HG02840 (cell line): ENCODE measurements at regions not wholly inside any gene's neighbourhood (a gene's known extent, or its start where the extent isn't known, plus 50 kb on each side); places are given as distances from the start of the nearest gene placed in this dataset.
"Not testable (repeated sequence)": the region's sequence is repeated elsewhere in the genome, so short reads cannot be mapped to it uniquely, and the experiment has no call there.

Experiments
- ATAC-seq: cut with Tn5 transposase; IDR thresholded peaks from one replicate; pipeline ENCODE4 v1.9.1; 2021; ENCODE audit warnings: mild to moderate bottlenecking, moderate library complexity, moderate number of reproducible peaks; ENCODE audit not compliant: unreplicated experiment, low FRiP score

DNA sequence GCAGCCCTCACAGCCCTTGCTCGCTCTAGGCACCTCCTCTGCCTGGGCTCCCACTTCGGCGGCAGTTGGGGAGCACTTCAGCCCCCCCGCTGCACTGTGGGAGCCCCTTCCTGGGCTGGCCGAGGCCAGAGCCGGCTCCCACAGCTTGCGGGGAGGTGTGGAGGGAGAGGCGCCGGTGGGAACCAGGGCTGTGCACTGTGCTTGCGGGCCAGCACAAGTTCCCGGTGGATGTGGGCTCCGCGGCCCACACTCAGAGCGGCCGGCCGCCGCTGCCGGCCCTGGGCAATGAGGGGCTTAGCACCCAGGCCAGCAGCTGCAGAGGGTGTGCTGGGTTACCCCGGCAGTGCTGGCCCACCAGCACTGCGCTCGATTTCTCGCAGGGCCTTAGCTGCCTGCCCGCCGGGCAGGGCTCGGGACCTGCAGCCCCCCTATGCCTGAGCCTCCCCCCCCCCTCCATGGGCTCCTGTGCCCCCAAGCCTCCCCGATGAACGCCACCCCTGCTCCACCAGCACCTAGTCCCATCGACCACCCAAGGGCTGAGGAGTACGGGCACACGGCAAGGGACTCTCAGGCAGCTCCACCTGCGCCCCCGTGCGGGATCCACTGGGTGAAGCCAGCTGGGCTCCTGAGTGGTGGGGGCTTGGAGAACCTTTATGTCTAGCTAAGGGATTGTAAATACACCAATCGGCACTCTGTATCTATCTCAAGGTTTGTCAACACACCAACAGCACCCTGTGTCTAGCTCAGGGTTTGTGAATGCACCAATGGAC lies 224.8 kb downstream of the ZNF608 start:
- no peak for ATAC-seq

DNA sequence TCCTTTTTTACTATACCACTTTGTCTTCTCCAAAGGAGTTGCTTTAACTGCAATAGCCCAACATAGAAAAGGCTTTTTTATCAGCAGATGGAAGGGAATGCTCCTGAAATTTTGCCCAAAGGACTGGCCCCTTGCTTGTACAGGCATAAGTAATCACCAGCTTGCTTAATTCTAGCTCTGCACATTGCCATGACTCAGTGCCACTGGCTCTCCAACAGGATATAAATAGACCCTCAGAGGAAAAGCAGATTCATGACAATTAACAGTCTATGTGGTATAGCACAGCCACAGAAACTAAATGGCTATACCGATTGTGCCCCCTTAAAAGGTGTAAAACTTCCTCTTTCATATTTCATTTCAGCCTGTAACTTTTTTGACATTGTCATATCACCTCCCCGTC lies 227.0 kb downstream of the ZNF608 start:
- ATAC-seq, result no peak

DNA sequence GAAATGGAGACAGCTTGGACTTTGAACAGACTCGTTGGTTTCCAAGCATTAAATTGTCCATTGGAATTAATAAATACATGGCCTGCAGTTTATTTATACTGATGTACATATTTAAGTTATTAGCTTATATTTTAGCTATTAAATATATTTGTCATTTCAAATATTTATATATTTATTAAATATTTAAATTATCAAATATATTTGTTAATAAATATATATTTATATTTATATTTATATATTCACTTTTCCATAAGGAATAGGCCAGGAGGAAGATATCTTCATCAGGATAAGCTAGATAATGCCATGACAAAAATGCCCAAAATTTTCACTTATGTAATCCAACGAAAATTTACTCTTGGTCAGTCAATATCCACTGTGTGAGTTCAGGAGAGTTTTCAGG lies 229.9 kb downstream of the ZNF608 start:
- ATAC-seq, result no peak

DNA sequence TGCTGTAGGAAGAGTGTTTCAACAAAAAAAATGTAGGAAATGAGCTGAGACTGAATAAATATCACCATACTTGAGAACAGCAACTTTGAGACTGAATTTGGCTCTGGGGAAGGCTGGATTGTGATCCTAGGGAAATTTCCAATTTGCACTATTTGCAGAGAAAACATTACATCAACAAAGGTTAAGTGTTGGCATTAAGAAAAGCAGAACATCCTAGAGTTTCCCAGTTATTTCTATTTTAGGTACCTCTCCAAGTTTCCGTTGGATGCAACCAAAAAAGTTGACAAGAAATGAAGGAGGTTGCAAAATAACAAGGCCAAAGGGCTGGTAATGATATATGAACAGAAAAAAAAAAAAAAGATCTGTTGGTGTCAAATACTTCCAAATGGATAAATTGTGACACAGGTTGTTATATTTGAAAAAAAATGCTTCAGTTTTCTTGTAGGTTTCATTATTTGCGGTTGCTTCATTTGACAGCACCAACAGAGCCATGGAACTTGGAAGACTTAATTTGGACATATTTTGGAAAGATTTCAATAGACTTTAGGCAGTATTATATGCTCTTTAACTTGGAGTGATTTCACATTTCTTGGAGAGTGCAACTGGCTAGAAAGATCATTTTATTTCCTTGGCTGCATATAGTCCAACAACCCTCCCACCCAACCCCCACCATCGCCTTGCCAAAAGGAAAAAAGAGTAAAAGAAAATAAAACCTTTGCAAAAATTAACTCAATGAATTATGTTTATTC lies 230.8 kb downstream of the ZNF608 start:
- no peak for ATAC-seq

DNA sequence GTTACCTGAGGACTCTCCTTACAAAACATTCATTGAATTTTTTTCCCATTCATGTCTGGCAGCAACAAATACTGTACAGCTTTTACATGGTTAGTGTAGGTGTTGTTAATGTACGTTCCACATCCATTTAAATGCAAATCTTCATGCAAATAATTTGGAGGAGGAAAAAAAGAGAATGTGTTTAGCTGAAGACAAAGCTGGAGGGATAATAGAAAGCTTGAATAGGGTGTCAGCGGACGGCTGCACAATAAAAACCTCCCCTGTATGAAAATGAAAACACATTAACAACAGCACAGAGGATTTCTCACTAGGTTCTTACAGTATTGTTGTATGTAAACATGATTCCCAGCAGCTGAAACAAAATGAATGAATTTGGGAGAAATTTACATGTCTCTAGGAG lies 231.5 kb downstream of the ZNF608 start:
- ATAC-seq, result no peak

DNA sequence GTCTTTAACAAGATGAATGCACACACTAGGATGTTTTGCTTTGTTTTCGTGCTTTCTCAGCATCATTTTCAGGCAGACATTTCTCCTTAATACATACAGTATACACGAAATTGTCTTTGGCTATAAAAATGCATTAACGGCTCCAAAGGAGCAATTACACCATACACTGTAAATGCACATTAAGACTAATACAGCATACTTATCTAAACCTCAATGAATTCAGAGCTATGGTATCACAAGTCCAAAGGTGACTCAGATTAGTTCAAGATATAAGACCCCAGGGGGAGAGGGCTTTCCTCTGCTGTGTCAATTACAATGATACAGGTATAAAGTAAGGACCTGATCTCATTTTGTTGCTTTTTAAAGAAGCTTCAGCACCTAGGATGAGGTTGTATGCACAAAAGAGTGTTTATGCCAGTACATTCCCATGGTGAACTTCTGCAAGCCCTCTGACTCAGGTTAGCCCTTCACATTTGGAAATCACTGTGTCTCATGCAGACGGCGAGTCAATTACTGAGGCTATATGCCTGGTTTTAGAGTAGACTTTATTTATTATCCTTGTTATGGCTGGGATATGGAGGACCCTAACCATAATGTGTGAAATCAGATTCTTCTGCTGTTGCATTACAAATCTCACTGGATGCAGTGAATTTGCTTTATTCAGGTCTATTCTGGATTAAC lies 233.3 kb downstream of the ZNF608 start:
- ATAC-seq, result no peak

DNA sequence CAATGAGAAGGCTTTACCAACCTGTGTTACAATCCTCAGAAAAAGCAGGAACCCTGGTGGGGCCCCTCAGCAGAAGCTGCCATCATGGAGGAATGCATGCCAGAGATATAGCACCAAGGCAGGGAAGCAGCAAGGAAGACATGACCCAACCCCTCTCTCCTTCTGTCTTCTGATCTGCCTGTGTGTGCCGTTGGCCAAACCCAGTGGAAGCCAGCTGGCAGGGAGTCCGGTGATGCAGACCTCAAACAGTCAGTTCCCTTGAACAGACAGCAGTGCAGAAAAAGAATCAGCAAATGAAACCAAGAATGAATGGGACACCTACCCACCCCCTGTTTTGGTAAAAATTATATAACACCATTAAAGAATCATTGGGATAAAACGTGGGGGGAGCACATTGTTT lies 234.2 kb downstream of the ZNF608 start:
- ATAC-seq, result no peak

DNA sequence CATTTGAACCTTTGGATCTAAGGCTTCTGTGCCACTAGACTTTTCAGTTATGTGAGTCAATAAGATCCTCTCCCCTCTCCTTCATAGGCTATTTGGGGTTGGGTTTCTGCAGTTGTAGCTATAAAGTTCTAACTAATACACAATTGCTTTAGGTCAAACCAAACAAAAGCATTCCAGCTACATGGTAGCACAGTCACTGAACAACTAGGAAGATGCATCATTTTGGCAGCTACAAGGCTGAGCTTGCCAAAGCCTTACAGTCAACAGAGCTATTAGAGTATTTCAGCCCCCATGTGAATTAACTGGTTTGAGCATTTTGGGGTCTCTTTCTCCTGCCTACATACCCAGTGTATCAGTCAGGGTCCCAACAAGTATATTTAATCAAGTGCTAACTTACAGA lies 234.6 kb downstream of the ZNF608 start:
- ATAC-seq, result no peak

DNA sequence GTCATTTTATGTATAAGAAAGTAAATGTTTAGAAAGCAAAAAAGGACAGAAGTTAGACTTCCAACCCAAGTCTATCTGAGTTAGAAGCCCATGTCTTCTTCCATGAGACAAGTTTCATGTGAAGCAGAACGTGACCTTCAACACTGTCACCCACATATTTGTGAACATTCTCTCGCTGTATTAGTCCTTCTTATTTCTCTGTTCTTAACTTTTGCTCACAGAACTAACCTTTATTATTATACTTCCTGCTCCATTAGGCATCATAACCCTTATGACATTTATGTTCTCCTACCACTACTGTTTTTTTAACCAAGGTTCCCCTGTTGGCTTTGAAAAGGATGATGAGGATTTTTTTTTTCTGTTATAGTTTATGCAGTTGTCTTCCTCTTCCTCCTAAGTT lies 238.8 kb downstream of the ZNF608 start:
- ATAC-seq, result no peak

DNA sequence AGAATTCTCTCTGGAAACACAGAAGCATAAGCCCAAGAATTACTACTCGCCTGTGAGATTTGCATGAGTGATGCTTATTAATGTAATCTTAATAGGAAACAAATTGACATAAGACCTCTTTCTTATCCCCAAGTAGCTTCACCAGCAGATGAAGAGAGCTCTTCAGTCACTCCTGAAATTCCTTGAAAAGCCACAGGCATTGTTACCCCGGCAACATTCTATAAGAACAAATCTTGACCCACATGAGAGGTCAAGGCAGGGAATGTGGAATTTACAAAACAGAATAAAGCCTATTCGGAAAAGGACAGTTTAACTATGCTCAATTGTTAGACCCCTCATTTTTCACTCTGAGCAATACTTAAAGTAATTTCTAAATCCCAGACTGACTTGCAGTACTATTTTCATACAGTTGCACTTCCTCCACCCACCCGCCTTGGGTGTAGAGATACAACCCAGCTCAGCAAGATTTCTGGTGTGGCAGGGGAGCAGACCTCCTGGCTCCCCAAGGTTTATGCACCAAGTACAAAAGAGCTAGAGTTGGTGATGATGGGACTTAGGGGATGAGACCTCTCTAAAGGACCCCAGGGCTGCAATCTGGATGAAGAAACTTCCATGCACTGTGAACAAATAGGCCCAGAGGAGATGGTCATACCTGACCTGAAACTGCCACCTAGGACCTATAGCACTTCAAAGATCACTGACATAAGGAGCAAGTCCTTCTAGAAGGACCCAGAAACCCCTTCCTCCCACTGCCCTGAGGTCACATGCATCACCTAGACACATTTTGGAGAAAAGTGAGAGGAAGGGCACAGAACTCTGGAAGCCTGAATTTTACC lies 242.1 kb downstream of the ZNF608 start:
- peak; percentile 91 for ATAC-seq

DNA sequence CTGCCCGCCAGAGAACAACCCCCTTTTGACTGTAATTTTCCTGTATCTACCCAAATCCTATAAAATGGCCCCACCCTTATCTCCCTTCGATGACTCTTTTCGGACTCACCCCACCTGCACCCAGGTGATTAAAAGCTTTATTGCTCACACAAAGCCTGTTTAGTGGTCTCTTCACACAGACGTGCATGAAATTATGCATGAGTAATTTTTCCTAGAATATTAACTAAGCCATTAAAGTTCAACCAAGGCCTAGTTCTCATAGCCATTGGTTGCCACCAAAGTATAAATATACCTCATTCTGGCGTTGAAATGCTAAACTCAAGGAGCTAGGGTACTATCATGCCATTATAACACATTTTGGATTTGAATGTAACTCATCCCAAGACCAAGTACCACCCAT lies 243.9 kb downstream of the ZNF608 start:
- ATAC-seq, result no peak

DNA sequence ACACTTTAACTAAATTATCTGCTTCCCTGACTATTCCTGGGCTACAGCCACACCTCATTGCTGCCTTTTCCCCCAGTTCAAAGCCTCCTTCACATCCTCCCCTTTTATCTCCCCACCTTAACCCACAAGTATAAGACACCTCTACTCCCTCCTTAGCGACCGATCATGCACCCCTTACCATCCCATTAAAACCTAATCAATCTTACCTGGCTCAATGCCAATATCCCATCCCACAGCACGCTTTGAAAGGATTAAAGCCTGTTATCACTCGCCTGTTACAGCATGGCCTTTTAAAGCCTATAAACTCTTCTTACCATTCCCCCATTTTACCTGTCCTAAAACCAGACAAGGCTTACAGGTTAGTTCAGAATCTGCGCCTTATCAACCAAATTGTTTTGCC lies 246.6 kb downstream of the ZNF608 start:
- ATAC-seq, result not testable (repeated sequence)

DNA sequence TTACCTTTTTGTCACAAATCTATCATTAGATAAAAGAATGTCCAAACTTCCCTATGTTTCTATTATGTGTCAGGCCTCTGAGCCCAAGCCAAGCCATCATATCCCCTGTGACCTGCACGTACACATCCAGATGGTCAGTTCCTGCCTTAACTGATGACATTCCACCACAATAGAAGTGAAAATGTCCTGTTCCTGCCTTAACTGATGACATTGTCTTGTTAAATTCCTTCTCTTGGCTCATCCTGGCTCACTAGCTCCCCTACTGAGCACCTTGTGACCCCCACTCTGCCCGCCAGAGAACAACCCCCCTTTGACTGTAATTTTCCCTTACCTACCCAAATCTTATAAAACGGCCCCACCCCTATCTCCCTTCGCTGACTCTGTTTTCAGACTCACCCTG lies 249.5 kb downstream of the ZNF608 start:
- not testable (repeated sequence) for ATAC-seq

DNA sequence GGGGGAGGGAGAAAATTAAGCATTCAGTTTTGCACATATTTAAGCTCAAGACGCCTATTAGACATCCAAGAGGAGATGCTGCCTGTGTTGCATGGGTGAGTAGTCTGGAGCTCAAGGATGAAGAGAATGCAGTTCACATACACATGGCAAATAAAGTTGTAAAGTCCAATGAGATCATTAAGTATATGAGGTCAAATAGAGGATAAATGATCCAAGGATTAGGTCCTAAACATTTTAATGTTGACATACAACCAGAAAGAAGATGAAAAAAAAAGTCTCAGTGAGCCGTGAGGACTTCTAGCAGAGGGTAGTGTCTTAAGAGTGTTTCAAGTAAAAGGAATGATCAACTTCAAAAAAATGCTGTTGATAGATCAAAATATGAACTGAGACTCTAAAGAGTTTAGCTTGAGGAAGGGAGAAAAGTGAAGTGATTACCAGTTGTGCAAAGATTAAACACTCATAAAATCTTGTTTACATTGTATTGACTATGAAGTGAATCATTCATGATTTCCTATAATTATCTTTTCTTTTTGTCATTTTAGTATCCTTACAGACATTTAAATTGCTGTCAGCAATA lies 251.8 kb downstream of the ZNF608 start:
- ATAC-seq, result no peak

DNA sequence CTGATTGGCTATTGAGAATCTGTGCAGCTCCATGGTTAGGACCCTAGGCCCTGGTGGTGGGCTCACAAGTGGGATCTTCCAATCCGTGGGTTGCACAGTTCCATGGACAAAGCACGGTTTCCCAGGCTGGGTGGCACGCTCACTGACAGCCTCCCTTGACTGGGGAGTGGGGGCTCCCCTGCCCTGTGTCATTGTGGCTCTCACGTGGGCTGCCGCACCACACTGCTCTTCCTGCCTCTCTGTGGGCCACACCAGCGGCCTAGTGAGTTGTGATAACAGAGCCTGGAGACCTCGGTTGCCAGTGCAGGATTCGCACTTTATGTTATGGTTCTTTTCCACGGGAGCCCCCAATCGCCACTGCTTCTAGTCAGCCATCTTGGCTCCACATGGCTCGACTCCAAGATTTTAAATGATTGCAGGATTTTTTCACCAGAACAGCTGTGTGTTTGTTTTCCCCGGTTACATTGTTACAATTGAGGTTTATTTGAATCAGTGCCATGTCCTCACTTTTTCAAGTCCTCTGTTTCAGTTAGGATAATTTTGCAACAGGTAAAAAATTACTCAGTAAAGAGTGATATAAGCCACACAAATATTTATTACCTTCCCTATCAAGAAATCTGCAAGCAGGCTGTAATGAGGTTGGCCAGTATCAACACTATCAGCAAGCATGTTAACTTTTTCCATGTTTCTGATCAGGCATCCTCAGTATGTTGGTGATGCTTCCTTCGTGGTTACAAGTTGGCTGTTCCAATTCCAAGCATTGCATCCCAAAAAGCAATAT lies 253.8 kb downstream of the ZNF608 start:
- no peak for ATAC-seq

DNA sequence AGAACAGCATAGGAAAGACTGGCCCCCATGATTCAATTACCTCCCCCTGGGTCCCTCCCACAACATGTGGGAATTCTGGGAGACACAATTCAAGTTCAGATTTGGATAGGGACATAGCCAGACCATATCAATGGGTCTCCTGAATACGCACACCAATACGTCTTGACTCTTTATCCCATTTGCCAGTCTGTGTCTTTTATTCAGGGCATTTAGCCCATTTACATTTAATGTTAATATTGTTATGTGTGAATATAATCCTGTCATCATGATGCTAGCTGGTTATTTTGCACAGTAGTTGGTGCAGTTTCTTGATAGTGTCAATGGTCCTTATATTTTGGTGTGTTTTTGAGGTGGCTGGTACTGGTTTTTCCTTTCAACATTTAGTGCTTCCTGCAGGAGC lies 256.1 kb downstream of the ZNF608 start:
- ATAC-seq, result not testable (repeated sequence)

DNA sequence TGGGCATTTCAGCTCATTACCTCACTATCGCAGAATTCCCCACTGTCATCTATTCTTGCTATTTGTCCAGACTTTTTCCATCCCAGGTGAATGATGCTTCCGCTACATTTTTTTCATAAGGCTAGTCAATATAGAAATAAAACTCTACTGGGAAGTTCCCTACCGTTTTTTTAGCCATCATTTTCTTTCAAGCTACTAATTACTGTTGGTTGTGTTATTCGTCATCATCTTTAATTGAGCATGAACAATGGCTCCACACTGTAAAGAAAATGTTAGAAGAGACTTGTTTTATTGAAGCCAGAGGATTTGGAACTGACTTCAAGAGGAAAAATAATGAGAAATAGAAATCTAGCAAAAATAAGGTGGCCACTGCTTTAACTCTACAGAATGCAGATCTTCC lies 265.0 kb downstream of the ZNF608 start:
- ATAC-seq, result no peak

DNA sequence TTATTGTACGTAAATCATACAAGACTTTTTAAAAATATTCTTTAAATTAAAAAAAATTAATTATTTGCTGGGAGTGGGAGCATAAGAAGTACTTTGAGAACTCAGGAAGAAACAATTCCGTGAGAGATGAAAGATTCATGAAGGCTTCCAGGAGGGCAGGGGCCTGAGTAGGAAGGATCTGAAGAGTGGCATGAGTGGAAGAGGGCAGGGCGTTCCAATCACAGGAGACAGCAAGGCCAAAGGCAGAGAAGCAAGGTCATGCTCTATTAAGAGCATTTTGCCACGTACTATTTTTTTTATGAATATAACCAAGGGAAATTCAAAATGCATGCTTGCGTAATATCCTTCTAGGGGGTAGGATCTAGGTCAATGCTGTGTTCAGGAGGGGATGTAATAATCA lies 265.5 kb downstream of the ZNF608 start:
- no peak for ATAC-seq

DNA sequence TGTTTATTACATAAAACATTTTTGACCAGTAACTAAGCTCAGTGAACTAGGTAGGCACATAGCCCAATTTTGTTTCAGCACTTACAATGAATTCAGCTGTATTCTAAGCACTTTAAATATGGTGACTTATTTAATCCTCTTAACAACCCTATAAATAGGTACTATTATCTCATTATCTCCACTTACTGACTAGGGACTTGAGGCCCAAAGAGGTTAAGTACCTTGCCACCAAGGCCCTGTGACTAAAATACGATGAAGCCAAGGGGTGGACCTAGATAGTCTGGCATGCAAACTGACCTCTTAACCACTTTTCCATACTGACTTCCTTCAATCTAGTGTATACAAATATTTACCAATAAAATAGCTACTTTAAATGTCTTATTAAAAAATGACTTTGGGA lies 266.4 kb downstream of the ZNF608 start:
- ATAC-seq, result no peak

DNA sequence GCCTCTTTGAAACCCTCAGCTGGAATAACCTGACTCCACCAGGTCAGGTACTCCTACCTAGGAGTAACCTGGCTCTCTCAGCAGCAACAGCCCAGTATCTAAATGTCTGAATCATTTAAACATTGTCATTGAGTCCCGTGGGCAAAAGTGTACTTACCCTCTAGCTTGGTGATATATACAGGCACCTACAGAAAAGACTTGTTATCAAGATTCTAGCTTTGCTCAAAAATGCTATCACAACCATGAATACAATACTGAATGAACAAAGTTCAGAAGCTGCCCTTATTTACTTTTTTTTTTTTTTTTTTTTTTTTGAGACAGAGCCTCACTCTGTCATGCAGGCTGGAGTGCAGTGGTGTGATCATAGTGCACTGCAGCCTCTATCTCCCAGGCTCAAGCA lies 268.2 kb downstream of the ZNF608 start:
- no peak for ATAC-seq
